C4-2B (cell line): ENCODE measurements at regions not wholly inside any gene's neighbourhood (a gene's known extent, or its start where the extent isn't known, plus 50 kb on each side); places are given as distances from the start of the nearest gene placed in this dataset.

Source experiments
- ZFX ChIP-seq: fragments of 450-650 bp; IDR thresholded peaks from 2 replicates; pipeline ENCODE4 v1.6.1; 2017
- TF ChIP-seq, protein P1 (sequence below): fragments of 450-650 bp; conservative IDR thresholded peaks from 2 replicates; pipeline ENCODE4 v1.5.1; 2017; ENCODE audit warnings: mild to moderate bottlenecking

DNA sequence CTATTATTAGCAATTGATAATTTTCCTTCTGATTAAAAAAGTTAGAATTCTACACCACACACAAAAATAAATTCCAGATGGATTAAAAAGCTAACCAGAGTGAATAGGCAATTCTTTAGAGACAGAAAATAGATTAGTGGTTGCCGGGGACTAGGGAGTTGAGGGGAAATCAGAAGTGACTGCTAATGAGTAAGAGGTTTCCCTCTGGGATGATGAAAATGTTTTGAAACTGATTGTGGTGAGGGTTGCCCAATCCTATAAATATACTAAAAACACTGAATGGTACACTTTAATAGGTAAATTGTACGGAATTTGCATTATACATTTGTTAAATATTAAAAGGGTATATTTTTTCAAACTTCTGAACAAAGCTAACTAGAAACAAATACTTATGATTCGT lies 214.9 kb downstream of the GPAM start:
- TF ChIP-seq, protein P1, sequence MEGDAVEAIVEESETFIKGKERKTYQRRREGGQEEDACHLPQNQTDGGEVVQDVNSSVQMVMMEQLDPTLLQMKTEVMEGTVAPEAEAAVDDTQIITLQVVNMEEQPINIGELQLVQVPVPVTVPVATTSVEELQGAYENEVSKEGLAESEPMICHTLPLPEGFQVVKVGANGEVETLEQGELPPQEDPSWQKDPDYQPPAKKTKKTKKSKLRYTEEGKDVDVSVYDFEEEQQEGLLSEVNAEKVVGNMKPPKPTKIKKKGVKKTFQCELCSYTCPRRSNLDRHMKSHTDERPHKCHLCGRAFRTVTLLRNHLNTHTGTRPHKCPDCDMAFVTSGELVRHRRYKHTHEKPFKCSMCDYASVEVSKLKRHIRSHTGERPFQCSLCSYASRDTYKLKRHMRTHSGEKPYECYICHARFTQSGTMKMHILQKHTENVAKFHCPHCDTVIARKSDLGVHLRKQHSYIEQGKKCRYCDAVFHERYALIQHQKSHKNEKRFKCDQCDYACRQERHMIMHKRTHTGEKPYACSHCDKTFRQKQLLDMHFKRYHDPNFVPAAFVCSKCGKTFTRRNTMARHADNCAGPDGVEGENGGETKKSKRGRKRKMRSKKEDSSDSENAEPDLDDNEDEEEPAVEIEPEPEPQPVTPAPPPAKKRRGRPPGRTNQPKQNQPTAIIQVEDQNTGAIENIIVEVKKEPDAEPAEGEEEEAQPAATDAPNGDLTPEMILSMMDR: no peak
- no peak for TF ChIP-seq ZFX
